CD14-positive monocyte (primary cell): ENCODE measurements at regions not wholly inside any gene's neighbourhood (a gene's known extent, or its start where the extent isn't known, plus 50 kb on each side); places are given as distances from the start of the nearest gene placed in this dataset.

ENCODE experiments used
- DNase-seq, 3 donors: peaks; one replicate each; pipeline ENCODE4 v3.0.0-alpha.2; 2011 to 2022
- H2AFZ ChIP-seq: 2 replicates; pipeline ENCODE4 v1.6.0; 2012; ENCODE audit warnings: mild to moderate bottlenecking, low read depth, low read length, inconsistent platforms; ENCODE audit not compliant: insufficient read depth, poor library complexity, severe bottlenecking
- H3K27ac ChIP-seq, 2 donors: 1 replicate in 1 of 2; 2 replicates in 1 of 2; pipeline ENCODE4 v1.5.1; 2012 to 2013; ENCODE audit warnings: low read length in 2 of 2, control low read depth in 1 of 2, inconsistent platforms in 1 of 2, low read depth in 1 of 2, mild to moderate bottlenecking in 1 of 2
- H3K27me3 ChIP-seq, 2 donors: one replicate each; pipeline versions ENCODE4 v1.6.0 to v1.6.1; 2011 to 2013; ENCODE audit warnings: low read length in 2 of 2; ENCODE audit not compliant: control insufficient read depth in 2 of 2, insufficient read depth in 2 of 2
- H3K36me3 ChIP-seq, 2 donors: replicated peaks in 1 of 2; 1 replicate in 1 of 2; 2 replicates in 1 of 2; pipeline versions ENCODE4 v1.5.1 to v1.6.1; 2012 to 2013; ENCODE audit warnings: low read length in 2 of 2, control low read depth in 1 of 2, inconsistent platforms in 1 of 2, mild to moderate bottlenecking in 1 of 2; ENCODE audit not compliant: insufficient read depth in 2 of 2, control insufficient read depth in 1 of 2
- H3K4me1 ChIP-seq, 2 donors: 1 replicate in 1 of 2; 2 replicates in 1 of 2; pipeline versions ENCODE4 v1.5.1 to v1.6.1; 2012 to 2013; ENCODE audit warnings: low read length in 2 of 2, control low read depth in 1 of 2, inconsistent platforms in 1 of 2, mild to moderate bottlenecking in 1 of 2, moderate library complexity in 1 of 2; ENCODE audit not compliant: insufficient read depth in 2 of 2, control insufficient read depth in 1 of 2
- H3K4me2 ChIP-seq: replicated peaks from 2 replicates; pipeline ENCODE3; 2012; ENCODE audit warnings: low read length, moderate library complexity, mild to moderate bottlenecking; ENCODE audit not compliant: poor library complexity, severe bottlenecking; ENCODE audit errors: extremely low read depth
- H3K4me3 ChIP-seq, 3 experiments: fragments of 200-600 bp in 1 of 3; sonication (generic) in 1 of 3; replicated peaks in 1 of 3; 1 replicate in 2 of 3; 2 replicates in 1 of 3; pipeline ENCODE4 v1.5.1; 2011 to 2013; ENCODE audit warnings: low read length in 3 of 3, mild to moderate bottlenecking in 3 of 3, control low read depth in 2 of 3, low read depth in 2 of 3, inconsistent platforms in 1 of 3, moderate library complexity in 1 of 3
- H3K79me2 ChIP-seq: 2 replicates; pipeline ENCODE4 v1.6.0; 2012; ENCODE audit warnings: mild to moderate bottlenecking, control low read depth, inconsistent platforms, low read length, moderate library complexity; ENCODE audit not compliant: insufficient read depth
- H3K9ac ChIP-seq: 2 replicates; pipeline ENCODE4 v1.6.0; 2017; ENCODE audit warnings: low read length, mild to moderate bottlenecking; ENCODE audit not compliant: insufficient read depth, poor library complexity, severe bottlenecking
- H3K9me3 ChIP-seq, 2 donors: replicated peaks in 1 of 2; 1 replicate in 1 of 2; 2 replicates in 1 of 2; pipeline versions ENCODE4 v1.5.1 to v1.6.1; 2012 to 2013; ENCODE audit warnings: low read length in 2 of 2, control low read depth in 1 of 2; ENCODE audit not compliant: control insufficient read depth in 1 of 2, insufficient read depth in 1 of 2
- H4K20me1 ChIP-seq: 2 replicates; pipeline ENCODE4 v1.6.0; 2012; ENCODE audit warnings: mild to moderate bottlenecking, low read length, control low read depth, moderate library complexity; ENCODE audit not compliant: insufficient read depth
- H3K27ac Mint-ChIP-seq, 7 donors: one replicate each; pipeline ENCODE4 v1.8.0; 2020; ENCODE audit warnings: mild to moderate bottlenecking in 7 of 7, mixed read lengths in 7 of 7, moderate library complexity in 6 of 7, inconsistent platforms in 2 of 7
- H3K27me3 Mint-ChIP-seq, 3 donors: one replicate each; pipeline ENCODE4 v1.8.0; 2021 to 2022; ENCODE audit warnings: low read depth in 3 of 3, mild to moderate bottlenecking in 3 of 3, mixed read lengths in 3 of 3, moderate library complexity in 3 of 3, inconsistent platforms in 1 of 3
- H3K36me3 Mint-ChIP-seq, 2 donors: one replicate each; pipeline ENCODE4 v1.8.0; 2020; ENCODE audit warnings: mixed read lengths in 2 of 2, inconsistent platforms in 1 of 2, mild to moderate bottlenecking in 1 of 2
- H3K4me1 Mint-ChIP-seq: one replicate; pipeline ENCODE4 v1.8.0; 2020; ENCODE audit warnings: mild to moderate bottlenecking, mixed read lengths
- H3K4me3 Mint-ChIP-seq, 2 donors: one replicate each; pipeline ENCODE4 v1.8.0; 2020; ENCODE audit warnings: mild to moderate bottlenecking in 2 of 2, mixed read lengths in 2 of 2, moderate library complexity in 1 of 2
- H3K9me3 Mint-ChIP-seq, 7 donors: one replicate each; pipeline ENCODE4 v1.8.0; 2020 to 2022; ENCODE audit warnings: mixed read lengths in 7 of 7, mild to moderate bottlenecking in 6 of 7, moderate library complexity in 6 of 7, inconsistent platforms in 2 of 7
- CTCF ChIP-seq: fragments of 200-600 bp; IDR thresholded peaks from one replicate; pipeline ENCODE4 v1.8.0; 2022; ENCODE audit warnings: antibody characterized with exemption, mild to moderate bottlenecking
- WGBS: methylation state at CpG from one replicate; pipeline ENCODE4 v1.1.5; 2013; ENCODE audit warnings: missing lambda C conversion rate; ENCODE audit not compliant: insufficient coverage; 5-methylcytosine and 5-hydroxymethylcytosine counted together
- intact Hi-C, 2 donors: fragments of 100-400 bp; cut with micrococcal nuclease; formaldehyde crosslinking; loops; one replicate each; pipeline versions ENCODE4 v1.15.0 to v1.15.1; 2023

GRCh38 chr6:12232821-12233220 is 57.3 kb upstream of the EDN1 start:
- TF ChIP-seq CTCF, result no peak
- no CpG with 5 or more reads among the region's 1 CpG for WGBS
- Histone ChIP-seq H3K27ac (peak overlapping the region in 1 of 2 donors; percentile 26), H3K4me2 (peak overlapping the region; percentile 16), H3K9ac (no peak overlapping the region), H3K4me3 (no peak overlapping the region), H3K79me2 (no peaks in the 10 kb centered on the region), H3K27me3 (no peaks in the 10 kb centered on the region), H2AFZ (no peak overlapping the region), H4K20me1 (no peaks in the 10 kb centered on the region), H3K9me3 (no peaks in the 10 kb centered on the region), H3K36me3 (no peaks in the 10 kb centered on the region), H3K4me1 (peaks cover 24 to 35% of the 10 kb centered on the region in 2 donors)
- intact Hi-C loops, result no loop called here
- H3K27ac Mint-ChIP-seq, result peak overlapping the region in 6 of 7 donors; percentile 50 to 90 (median 78)
- no peak overlapping the region for H3K4me3 Mint-ChIP-seq
- peak in 1 of 3 donors; percentile 6 for DNase-seq
- peaks cover 0 to 6% (median 0%) of the 10 kb centered on the region in 3 donors for H3K27me3 Mint-ChIP-seq
- H3K9me3 Mint-ChIP-seq, result no peaks in the 10 kb centered on the region
- H3K36me3 Mint-ChIP-seq, result no peaks in the 10 kb centered on the region
- H3K4me1 Mint-ChIP-seq, result peaks cover 34% of the 10 kb centered on the region

- peak; percentile 44 for TF ChIP-seq CTCF
- H3K9ac ChIP-seq, result no peak overlapping the region
- peaks cover 44% of the 10 kb centered on the region for H3K4me1 Mint-ChIP-seq
- peaks cover 0 to 2% (median 0%) of the 10 kb centered on the region in 7 donors for H3K9me3 Mint-ChIP-seq
- no CpG with 5 or more reads among the region's 4 CpGs for WGBS
- H3K36me3 Mint-ChIP-seq, result no peaks in the 10 kb centered on the region
- no peaks in the 10 kb centered on the region for H4K20me1 ChIP-seq
- H3K4me2 ChIP-seq, result no peak overlapping the region
- peaks cover 33 to 44% of the 10 kb centered on the region in 2 donors for H3K4me1 ChIP-seq
- no peaks in the 10 kb centered on the region for H3K27me3 ChIP-seq
- H2AFZ ChIP-seq, result no peak overlapping the region
- DNase-seq, result peak; percentile 73 to 97 (median 85)
- H3K27ac Mint-ChIP-seq, result peak overlapping the region in 6 of 7 donors; percentile 58 to 90 (median 78)
- no peaks in the 10 kb centered on the region for H3K36me3 ChIP-seq
- H3K27ac ChIP-seq, result peak overlapping the region in 1 of 2 donors; percentile 5
- H3K27me3 Mint-ChIP-seq, result peaks cover 0 to 3% (median 3%) of the 10 kb centered on the region in 3 donors
- H3K4me3 Mint-ChIP-seq, result no peak overlapping the region
- H3K79me2 ChIP-seq, result no peaks in the 10 kb centered on the region
- no peaks in the 10 kb centered on the region for H3K9me3 ChIP-seq
- H3K4me3 ChIP-seq, result no peak overlapping the region
- intact Hi-C loops, result loop anchor here in 1 of 2 donors (2.0 kb wide), 1 partner anchor 31 kb away; no protein-coding TSS in a partner anchor
Observed at GRCh38 chr6:12233693-12234571, 56.2 kb upstream of the EDN1 start.
